ENCODE measurements at regions not wholly inside any gene's neighbourhood (a gene's known extent, or its start where the extent isn't known, plus 50 kb on each side); places are given as distances from the start of the nearest gene placed in this dataset.
A peak's percentile ranks its signal among the peaks of the same experiment; 100 is the strongest.

DNA sequence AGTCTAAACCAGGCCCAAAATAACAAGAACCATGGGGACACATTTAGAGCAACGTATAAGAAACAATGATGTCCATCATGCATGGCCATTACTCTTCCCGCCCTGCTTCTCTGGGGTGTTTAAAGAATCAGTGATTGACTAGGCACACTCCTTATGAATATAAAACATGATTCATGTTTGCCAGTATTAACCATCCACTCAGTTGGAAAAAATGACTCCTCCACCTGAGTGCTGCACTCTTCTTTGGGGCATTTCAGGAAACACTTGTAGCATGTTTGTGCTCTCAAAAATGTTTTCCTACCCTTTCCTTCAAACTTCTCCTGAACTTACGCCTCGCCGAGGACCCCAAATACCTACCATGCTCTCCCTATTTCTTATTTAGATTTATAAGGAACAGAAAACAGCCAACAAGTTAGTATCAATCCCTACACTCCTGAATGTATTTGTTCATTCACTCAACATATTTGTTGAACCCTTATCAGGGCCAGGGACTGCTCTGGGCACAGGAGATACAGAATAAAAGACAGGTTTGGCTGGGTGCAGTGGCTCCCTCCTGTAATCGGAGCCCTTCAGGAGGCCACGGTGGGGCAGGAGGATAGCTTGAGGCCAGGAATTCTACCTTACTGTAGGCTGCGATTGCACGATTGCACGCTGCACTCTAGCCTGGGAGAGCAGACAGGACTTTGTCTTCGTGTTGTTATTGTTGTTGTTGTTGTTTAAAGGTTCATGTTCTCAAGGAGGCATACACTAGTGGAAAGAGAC, 137.0 kb downstream of the TMCO5A start:
- FAIRE-seq (no peak), DNase-seq (ENCODE audit: low read depth, low spot score) (no peak)
- Histone ChIP-seq H3K4me3 (replicated peaks in 1 of 3; ENCODE audit: insufficient read depth in 1 of 3, low read depth in 1 of 3, low read length in 3 of 3) (no peak overlapping the region), H4K20me1 (replicated peaks; ENCODE audit: control insufficient read depth, extremely low read depth, insufficient read depth, low read length) (no peaks in the 10 kb centered on the region), H2AFZ (ENCODE audit: low read depth, low read length) (no peak overlapping the region), H3K9me3 (replicated peaks; ENCODE audit: control insufficient read depth, insufficient read depth, low read length) (no peaks in the 10 kb centered on the region), H3K4me2 (ENCODE audit: insufficient read depth, low read length) (peak overlapping the region; percentile 81), H3K27me3 (ENCODE audit: control insufficient read depth in 2 of 2, insufficient read depth in 2 of 2, low read length in 2 of 2) (no peaks in the 10 kb centered on the region), H3K36me3 (ENCODE audit: control insufficient read depth in 2 of 2, extremely low read depth in 1 of 2, insufficient read depth in 2 of 2, low read length in 2 of 2) (no peaks in the 10 kb centered on the region), H3K4me1 (ENCODE audit: control insufficient read depth, extremely low read depth, insufficient read depth, low read length) (peaks cover 40% of the 10 kb centered on the region), H3K9me1 (replicated peaks; ENCODE audit: control insufficient read depth, extremely low read depth, insufficient read depth, low read length) (no peaks in the 10 kb centered on the region), H3K79me2 (ENCODE audit: control insufficient read depth, insufficient read depth, low read length) (no peaks in the 10 kb centered on the region), H3K27ac (ENCODE audit: insufficient read depth, low read depth, low read length) (no peak overlapping the region), H3K9ac (replicated peaks; ENCODE audit: extremely low read depth, insufficient read depth, low read length) (no peak overlapping the region)
- dilution Hi-C loops (cut with MboI; ENCODE audit: extremely low pct_ligation_motif_present, low sequenced_read_pairs): no loop called here
- no TSS peak for BruUV-seq (replicated peaks)
- CTCF ChIA-PET: interaction anchor here (1.4 kb wide), 1 partner anchor 180 kb away, joined by 5 read pairs; no protein-coding TSS in a partner anchor
- intact Hi-C loops (cut with micrococcal nuclease): loop anchor here (10.0 kb wide), 1 partner anchor 283 kb away; no protein-coding TSS in a partner anchor
- POLR2A ChIA-PET: no interaction called here
- TF ChIP-seq POLR2AphosphoS5 (IDR thresholded peaks at IDR 0.05; ENCODE audit: insufficient read depth, low read depth, low read length) (no peak), FOS (IDR thresholded peaks at IDR 0.05; ENCODE audit: borderline replicate concordance, insufficient read depth, low read length) (no peak), MAX (IDR thresholded peaks at IDR 0.05; ENCODE audit: insufficient read depth, insufficient read length) (no peak), POLR2A (IDR thresholded peaks at IDR 0.05; ENCODE audit: low read depth, low read length) (no peak), JUN (IDR thresholded peaks at IDR 0.05; ENCODE audit: borderline replicate concordance, insufficient read depth, insufficient read length, low read depth) (no peak), GATA2 (IDR thresholded peaks at IDR 0.05; ENCODE audit: insufficient read depth, insufficient read length, low read depth, low read length) (no peak), EZH2 (IDR thresholded peaks at IDR 0.05; ENCODE audit: borderline replicate concordance, low read depth, low read length, severe bottlenecking) (no peak), MYC (IDR thresholded peaks at IDR 0.05; ENCODE audit: low read depth, low read length) (no peak)
- TF ChIP-seq, protein P1, sequence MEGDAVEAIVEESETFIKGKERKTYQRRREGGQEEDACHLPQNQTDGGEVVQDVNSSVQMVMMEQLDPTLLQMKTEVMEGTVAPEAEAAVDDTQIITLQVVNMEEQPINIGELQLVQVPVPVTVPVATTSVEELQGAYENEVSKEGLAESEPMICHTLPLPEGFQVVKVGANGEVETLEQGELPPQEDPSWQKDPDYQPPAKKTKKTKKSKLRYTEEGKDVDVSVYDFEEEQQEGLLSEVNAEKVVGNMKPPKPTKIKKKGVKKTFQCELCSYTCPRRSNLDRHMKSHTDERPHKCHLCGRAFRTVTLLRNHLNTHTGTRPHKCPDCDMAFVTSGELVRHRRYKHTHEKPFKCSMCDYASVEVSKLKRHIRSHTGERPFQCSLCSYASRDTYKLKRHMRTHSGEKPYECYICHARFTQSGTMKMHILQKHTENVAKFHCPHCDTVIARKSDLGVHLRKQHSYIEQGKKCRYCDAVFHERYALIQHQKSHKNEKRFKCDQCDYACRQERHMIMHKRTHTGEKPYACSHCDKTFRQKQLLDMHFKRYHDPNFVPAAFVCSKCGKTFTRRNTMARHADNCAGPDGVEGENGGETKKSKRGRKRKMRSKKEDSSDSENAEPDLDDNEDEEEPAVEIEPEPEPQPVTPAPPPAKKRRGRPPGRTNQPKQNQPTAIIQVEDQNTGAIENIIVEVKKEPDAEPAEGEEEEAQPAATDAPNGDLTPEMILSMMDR (IDR thresholded peaks at IDR 0.05; ENCODE audit: extremely low read depth in 1 of 2, insufficient read depth in 1 of 2, low read depth in 1 of 2, low read length in 2 of 2): no peak

All from endothelial cell of umbilical vein (primary cell).